Brain microvascular endothelial cell (primary cell): ENCODE measurements at regions not wholly inside any gene's neighbourhood (a gene's known extent, or its start where the extent isn't known, plus 50 kb on each side); places are given as distances from the start of the nearest gene placed in this dataset.

Source experiments
- DNase-seq: peaks from one replicate; pipeline ENCODE4 v3.0.0-alpha.2; 2020
- H3K27ac ChIP-seq: fragments of 250-450 bp; sonication (Bioruptor Pico); 2 replicates; pipeline ENCODE4 v1.5.1; 2020; ENCODE audit warnings: mild to moderate bottlenecking, moderate library complexity
- H3K27me3 ChIP-seq: fragments of 250-450 bp; sonication (Bioruptor Pico); replicated peaks from 2 replicates; pipeline ENCODE4 v1.5.1; 2020; ENCODE audit warnings: mild to moderate bottlenecking
- H3K36me3 ChIP-seq: fragments of 250-450 bp; sonication (Bioruptor Pico); replicated peaks from 2 replicates; pipeline ENCODE4 v1.5.1; 2020; ENCODE audit warnings: mild to moderate bottlenecking
- H3K4me3 ChIP-seq: 2 replicates; pipeline ENCODE4 v1.5.1; 2011; ENCODE audit warnings: low read depth, mild to moderate bottlenecking, control low read depth, low read length, moderate library complexity
- in situ Hi-C: cut with HindIII; loops from 2 replicates; pipeline ENCODE4 v1.10.0; 2017; ENCODE audit warnings: low sequenced_read_pairs, low pct_ligation_motif_present
- TF ChIP-seq, protein P1 (sequence below): IDR thresholded peaks from 2 replicates; pipeline ENCODE4 v1.5.1; 2011; ENCODE audit warnings: low read depth, mild to moderate bottlenecking, moderate library complexity, low read length, control low read depth, inconsistent platforms; ENCODE audit errors: missing control alignments

DNA sequence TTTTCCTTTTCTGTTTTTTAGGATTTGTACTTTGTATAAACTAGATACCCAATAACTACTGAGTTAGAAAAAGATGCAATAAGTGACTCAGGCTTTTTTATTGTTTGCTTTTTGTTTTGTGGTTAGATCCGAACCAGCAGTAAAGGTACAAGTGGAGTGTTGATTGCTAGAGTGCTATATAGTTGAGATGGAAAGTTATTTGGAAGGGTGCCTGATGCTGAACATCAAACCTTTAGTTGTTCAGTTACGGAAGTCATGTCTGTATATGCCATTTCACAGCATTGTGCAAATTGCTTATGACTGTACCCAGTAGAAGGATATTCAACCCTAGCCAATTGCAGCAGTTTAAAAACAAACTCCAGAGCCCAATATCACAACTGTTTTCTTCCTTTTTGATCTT is 285.1 kb downstream of the MAT2B start:
- H3K27ac ChIP-seq: no peak overlapping the region
- H3K27me3 ChIP-seq: no peaks in the 10 kb centered on the region
- H3K36me3 ChIP-seq: no peaks in the 10 kb centered on the region
- no peak for DNase-seq
- in situ Hi-C loops: no loop called here
- TF ChIP-seq, protein P1, sequence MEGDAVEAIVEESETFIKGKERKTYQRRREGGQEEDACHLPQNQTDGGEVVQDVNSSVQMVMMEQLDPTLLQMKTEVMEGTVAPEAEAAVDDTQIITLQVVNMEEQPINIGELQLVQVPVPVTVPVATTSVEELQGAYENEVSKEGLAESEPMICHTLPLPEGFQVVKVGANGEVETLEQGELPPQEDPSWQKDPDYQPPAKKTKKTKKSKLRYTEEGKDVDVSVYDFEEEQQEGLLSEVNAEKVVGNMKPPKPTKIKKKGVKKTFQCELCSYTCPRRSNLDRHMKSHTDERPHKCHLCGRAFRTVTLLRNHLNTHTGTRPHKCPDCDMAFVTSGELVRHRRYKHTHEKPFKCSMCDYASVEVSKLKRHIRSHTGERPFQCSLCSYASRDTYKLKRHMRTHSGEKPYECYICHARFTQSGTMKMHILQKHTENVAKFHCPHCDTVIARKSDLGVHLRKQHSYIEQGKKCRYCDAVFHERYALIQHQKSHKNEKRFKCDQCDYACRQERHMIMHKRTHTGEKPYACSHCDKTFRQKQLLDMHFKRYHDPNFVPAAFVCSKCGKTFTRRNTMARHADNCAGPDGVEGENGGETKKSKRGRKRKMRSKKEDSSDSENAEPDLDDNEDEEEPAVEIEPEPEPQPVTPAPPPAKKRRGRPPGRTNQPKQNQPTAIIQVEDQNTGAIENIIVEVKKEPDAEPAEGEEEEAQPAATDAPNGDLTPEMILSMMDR: no peak
- no peak overlapping the region for H3K4me3 ChIP-seq

DNA sequence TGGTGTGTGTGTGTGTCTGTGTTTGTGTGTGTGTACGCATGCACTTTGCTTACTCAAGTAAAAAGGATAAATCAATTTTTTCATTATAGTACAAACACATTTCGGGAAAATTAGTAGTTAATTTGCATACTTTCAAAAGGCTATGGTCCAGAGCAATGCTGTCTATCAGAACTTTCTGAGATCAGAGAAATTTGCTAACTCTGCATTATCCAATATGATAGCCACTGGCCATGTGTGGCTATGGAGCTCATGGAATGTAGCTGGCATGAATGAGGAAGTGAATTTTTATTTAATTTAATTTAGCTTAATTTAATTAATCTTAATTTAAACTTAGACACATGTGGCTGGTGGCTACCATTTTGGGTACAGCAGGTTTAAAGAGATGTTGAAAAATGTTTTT is 289.6 kb downstream of the MAT2B start:
- H3K36me3 ChIP-seq: no peaks in the 10 kb centered on the region
- no peak overlapping the region for H3K4me3 ChIP-seq
- TF ChIP-seq, protein P1: no peak
- in situ Hi-C loops: no loop called here
- H3K27me3 ChIP-seq: no peaks in the 10 kb centered on the region
- H3K27ac ChIP-seq: no peak overlapping the region
- no peak for DNase-seq

DNA sequence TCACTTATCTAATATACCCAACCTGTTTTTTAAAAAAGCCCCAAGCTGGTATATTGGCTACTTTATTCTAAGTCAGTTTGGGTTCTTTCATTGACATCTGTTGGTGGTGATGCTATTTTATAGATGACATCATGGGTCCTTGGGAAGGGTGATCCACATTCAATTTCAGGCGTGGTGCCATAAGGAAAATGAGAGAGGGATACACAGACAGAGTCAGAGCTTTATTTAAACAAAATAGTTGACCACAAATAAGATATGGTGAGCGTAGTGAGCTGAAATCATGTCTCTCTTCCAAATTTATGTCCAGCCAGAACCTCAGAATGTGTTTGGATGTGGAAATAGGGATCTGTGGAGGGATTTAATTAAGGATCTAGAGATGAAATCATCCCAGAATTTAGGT is 302.4 kb downstream of the MAT2B start:
- Histone ChIP-seq H3K27me3 (no peaks in the 10 kb centered on the region), H3K36me3 (no peaks in the 10 kb centered on the region), H3K27ac (no peak overlapping the region), H3K4me3 (no peak overlapping the region)
- TF ChIP-seq, protein P1: no peak
- in situ Hi-C loops: no loop called here
- DNase-seq: no peak

DNA sequence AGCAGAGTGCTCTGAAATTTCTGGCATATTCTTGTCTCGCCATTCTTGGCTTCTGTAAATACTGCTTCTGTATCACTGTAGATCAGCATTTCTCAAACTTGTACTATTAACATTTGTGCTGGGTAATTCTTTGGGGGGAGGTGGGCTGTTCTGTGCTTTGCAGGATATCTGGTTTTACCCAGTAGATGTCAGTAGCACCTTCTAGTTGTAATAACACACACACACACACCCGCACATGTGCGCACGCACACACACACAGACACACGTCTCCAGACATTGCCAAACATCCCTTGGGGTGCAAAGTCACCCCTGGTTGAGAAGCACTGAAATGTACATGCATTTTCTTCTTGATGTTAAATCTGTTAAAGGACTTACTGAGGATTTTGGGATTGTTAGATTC is 304.1 kb downstream of the MAT2B start:
- no peak for DNase-seq
- Histone ChIP-seq H3K27me3 (no peaks in the 10 kb centered on the region), H3K4me3 (no peak overlapping the region), H3K36me3 (no peaks in the 10 kb centered on the region), H3K27ac (no peak overlapping the region)
- TF ChIP-seq, protein P1: no peak
- in situ Hi-C loops: no loop called here

GRCh38 chr5:163813900-163814299 is 308.5 kb downstream of the MAT2B start:
- TF ChIP-seq, protein P1: no peak
- H3K36me3 ChIP-seq: no peaks in the 10 kb centered on the region
- no peaks in the 10 kb centered on the region for H3K27me3 ChIP-seq
- H3K27ac ChIP-seq: no peak overlapping the region
- DNase-seq: no peak
- in situ Hi-C loops: no loop called here
- no peak overlapping the region for H3K4me3 ChIP-seq

GRCh38 chr5:163815240-163815791 is 309.9 kb downstream of the MAT2B start:
- no peak overlapping the region for H3K4me3 ChIP-seq
- no peak overlapping the region for H3K27ac ChIP-seq
- H3K36me3 ChIP-seq: no peaks in the 10 kb centered on the region
- H3K27me3 ChIP-seq: no peaks in the 10 kb centered on the region
- no peak for DNase-seq
- TF ChIP-seq, protein P1: no peak
- in situ Hi-C loops: no loop called here
